SK-N-SH treated with all-trans-retinoic acid at 6 μM for 48 hours (cell line): ENCODE measurements at regions not wholly inside any gene's neighbourhood (a gene's known extent, or its start where the extent isn't known, plus 50 kb on each side); places are given as distances from the start of the nearest gene placed in this dataset.
A peak's percentile ranks its signal among the peaks of the same experiment; 100 is the strongest.

Source experiments
- ATAC-seq: fragments of 200-7000 bp; cut with Tn5 transposase; 3 replicates; pipeline ENCODE4 v1.9.1; 2020; ENCODE audit warnings: mild to moderate bottlenecking, moderate library complexity
- ARNTL ChIP-seq: fragments of 450-650 bp; formaldehyde crosslinking; IDR thresholded peaks from 2 replicates; pipeline ENCODE4 v1.5.0; 2020; ENCODE audit warnings: low read depth, mild to moderate bottlenecking, moderate library complexity, borderline replicate concordance
- BACH2 ChIP-seq: fragments of 250-450 bp; sonication (Bioruptor Pico); IDR thresholded peaks from 2 replicates; pipeline ENCODE4 v1.9.0; 2021; ENCODE audit warnings: mild to moderate bottlenecking, borderline replicate concordance
- CREB5 ChIP-seq: fragments of 250-450 bp; sonication (Bioruptor Pico); IDR thresholded peaks from 2 replicates; pipeline ENCODE4 v1.5.1; 2020; ENCODE audit warnings: low read depth, mild to moderate bottlenecking, moderate library complexity
- CSDC2 ChIP-seq: fragments of 250-450 bp; sonication (Bioruptor Pico); IDR thresholded peaks from 2 replicates; pipeline ENCODE4 v1.5.0; 2020; ENCODE audit warnings: mild to moderate bottlenecking, moderate library complexity
- CSRNP3 ChIP-seq: fragments of 250-450 bp; sonication (Bioruptor Pico); IDR thresholded peaks from 2 replicates; pipeline ENCODE4 v1.5.1; 2021; ENCODE audit warnings: mild to moderate bottlenecking, moderate library complexity
- GLIS3 ChIP-seq: fragments of 250-450 bp; sonication (Bioruptor Pico); IDR thresholded peaks from 2 replicates; pipeline ENCODE4 v1.5.0; 2020; ENCODE audit warnings: mild to moderate bottlenecking, moderate library complexity
- ISL1 ChIP-seq: fragments of 250-450 bp; sonication (Bioruptor Pico); IDR thresholded peaks from 2 replicates; pipeline ENCODE4 v2.1.2; 2022; ENCODE audit warnings: mild to moderate bottlenecking, moderate library complexity
- OSR1 ChIP-seq: fragments of 250-450 bp; sonication (Bioruptor Pico); IDR thresholded peaks from 2 replicates; pipeline ENCODE4 v1.8.0; 2022; ENCODE audit warnings: moderate library complexity, mild to moderate bottlenecking, inconsistent platforms
- PATZ1 ChIP-seq: fragments of 250-450 bp; sonication (Bioruptor Pico); IDR thresholded peaks from 2 replicates; pipeline ENCODE4 v1.8.0; 2020; ENCODE audit warnings: mild to moderate bottlenecking, moderate library complexity, borderline replicate concordance
- POU6F1 ChIP-seq: fragments of 250-450 bp; sonication (Bioruptor Pico); IDR thresholded peaks from 2 replicates; pipeline ENCODE4 v1.8.0; 2021; ENCODE audit warnings: low read depth, mild to moderate bottlenecking, moderate library complexity, borderline replicate concordance
- PPARA ChIP-seq: fragments of 250-450 bp; sonication (Bioruptor Pico); IDR thresholded peaks from 2 replicates; pipeline ENCODE4 v1.5.0; 2020; ENCODE audit warnings: mild to moderate bottlenecking, borderline replicate concordance
- RARB ChIP-seq: fragments of 250-450 bp; sonication (Bioruptor Pico); IDR thresholded peaks from 2 replicates; pipeline ENCODE4 v1.8.0; 2021; ENCODE audit warnings: mild to moderate bottlenecking, moderate library complexity
- SNAI2 ChIP-seq: fragments of 250-450 bp; sonication (Bioruptor Pico); IDR thresholded peaks from 2 replicates; pipeline ENCODE4 v1.5.0; 2020; ENCODE audit warnings: mild to moderate bottlenecking, moderate library complexity
- TCF4 ChIP-seq: fragments of 250-450 bp; sonication (Bioruptor Pico); IDR thresholded peaks from 2 replicates; pipeline ENCODE4 v1.8.0; 2021; ENCODE audit warnings: mild to moderate bottlenecking, moderate library complexity, borderline replicate concordance
- TOX ChIP-seq: fragments of 250-450 bp; sonication (Bioruptor Pico); IDR thresholded peaks from 2 replicates; pipeline ENCODE4 v1.8.0; 2021; ENCODE audit warnings: mild to moderate bottlenecking, moderate library complexity, borderline replicate concordance
- ZFP30 ChIP-seq: fragments of 450-650 bp; formaldehyde crosslinking; IDR thresholded peaks from 2 replicates; pipeline ENCODE4 v1.5.0; 2022; ENCODE audit warnings: mild to moderate bottlenecking, moderate library complexity
- ZNF565 ChIP-seq: fragments of 450-650 bp; formaldehyde crosslinking; conservative IDR thresholded peaks from 2 replicates; pipeline ENCODE4 v1.5.0; 2020; ENCODE audit warnings: low read depth, mild to moderate bottlenecking, moderate library complexity
- ZNF70 ChIP-seq: fragments of 450-650 bp; formaldehyde crosslinking; IDR thresholded peaks from 2 replicates; pipeline ENCODE4 v1.5.0; 2020; ENCODE audit warnings: mild to moderate bottlenecking, moderate library complexity
- ZNF8 ChIP-seq: fragments of 450-650 bp; formaldehyde crosslinking; IDR thresholded peaks from 2 replicates; pipeline ENCODE4 v1.5.0; 2020; ENCODE audit warnings: mild to moderate bottlenecking, moderate library complexity
- TF ChIP-seq, protein P1 (sequence below): fragments of 250-450 bp; sonication (Bioruptor Pico); IDR thresholded peaks from 2 replicates; pipeline ENCODE4 v1.5.0; 2020; ENCODE audit warnings: mild to moderate bottlenecking, moderate library complexity

GRCh38 chr9:85377731-85378289 lies 363.9 kb downstream of the AGTPBP1 start:
- TF ChIP-seq CSRNP3, result 0 out of 2 replicates have a peak, but pooled peaks have one; percentile 17
- TF ChIP-seq, protein P1, sequence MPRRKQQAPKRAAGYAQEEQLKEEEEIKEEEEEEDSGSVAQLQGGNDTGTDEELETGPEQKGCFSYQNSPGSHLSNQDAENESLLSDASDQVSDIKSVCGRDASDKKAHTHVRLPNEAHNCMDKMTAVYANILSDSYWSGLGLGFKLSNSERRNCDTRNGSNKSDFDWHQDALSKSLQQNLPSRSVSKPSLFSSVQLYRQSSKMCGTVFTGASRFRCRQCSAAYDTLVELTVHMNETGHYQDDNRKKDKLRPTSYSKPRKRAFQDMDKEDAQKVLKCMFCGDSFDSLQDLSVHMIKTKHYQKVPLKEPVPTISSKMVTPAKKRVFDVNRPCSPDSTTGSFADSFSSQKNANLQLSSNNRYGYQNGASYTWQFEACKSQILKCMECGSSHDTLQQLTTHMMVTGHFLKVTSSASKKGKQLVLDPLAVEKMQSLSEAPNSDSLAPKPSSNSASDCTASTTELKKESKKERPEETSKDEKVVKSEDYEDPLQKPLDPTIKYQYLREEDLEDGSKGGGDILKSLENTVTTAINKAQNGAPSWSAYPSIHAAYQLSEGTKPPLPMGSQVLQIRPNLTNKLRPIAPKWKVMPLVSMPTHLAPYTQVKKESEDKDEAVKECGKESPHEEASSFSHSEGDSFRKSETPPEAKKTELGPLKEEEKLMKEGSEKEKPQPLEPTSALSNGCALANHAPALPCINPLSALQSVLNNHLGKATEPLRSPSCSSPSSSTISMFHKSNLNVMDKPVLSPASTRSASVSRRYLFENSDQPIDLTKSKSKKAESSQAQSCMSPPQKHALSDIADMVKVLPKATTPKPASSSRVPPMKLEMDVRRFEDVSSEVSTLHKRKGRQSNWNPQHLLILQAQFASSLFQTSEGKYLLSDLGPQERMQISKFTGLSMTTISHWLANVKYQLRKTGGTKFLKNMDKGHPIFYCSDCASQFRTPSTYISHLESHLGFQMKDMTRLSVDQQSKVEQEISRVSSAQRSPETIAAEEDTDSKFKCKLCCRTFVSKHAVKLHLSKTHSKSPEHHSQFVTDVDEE (CRISPR knock-in tag), result peak; percentile 99
- peak; percentile 100 for TF ChIP-seq TCF4 (CRISPR knock-in tag)
- TF ChIP-seq SNAI2 (CRISPR knock-in tag), result no peak
- TF ChIP-seq CSDC2 (CRISPR knock-in tag), result no peak
- TF ChIP-seq CREB5 (CRISPR knock-in tag), result peak; percentile 63; the same call in 1 of the 2 replicates
- 0 out of 2 replicates have a peak, but pooled peaks have one; percentile 17 for TF ChIP-seq ZNF8 (CRISPR knock-in tag)
- peak; percentile 51; the same call in 1 of the 2 replicates for TF ChIP-seq PPARA (CRISPR knock-in tag)
- peak; percentile 85 for TF ChIP-seq ISL1
- TF ChIP-seq TOX (CRISPR knock-in tag), result no peak
- TF ChIP-seq ZNF565 (CRISPR knock-in tag), result 0 out of 2 replicates have a peak, but pooled peaks have one; percentile 28
- no peak for TF ChIP-seq ZFP30 (CRISPR knock-in tag)
- TF ChIP-seq ARNTL (CRISPR knock-in tag), result no peak
- peak; percentile 85 for TF ChIP-seq GLIS3
- ATAC-seq, result peak; percentile 45; the same call in 1 of the 3 replicates

GRCh38 chr9:85368781-85369180 lies 373.0 kb downstream of the AGTPBP1 start:
- TF ChIP-seq SNAI2 (CRISPR knock-in tag) (no peak), CREB5 (CRISPR knock-in tag) (no peak), PPARA (CRISPR knock-in tag) (no peak), OSR1 (CRISPR knock-in tag) (no peak), ZNF70 (CRISPR knock-in tag) (no peak), POU6F1 (CRISPR knock-in tag) (no peak), TOX (CRISPR knock-in tag) (no peak), GLIS3 (no peak), ARNTL (CRISPR knock-in tag) (no peak)
- TF ChIP-seq, all 23 proteins: peak for 0
- ATAC-seq, result no peak

DNA sequence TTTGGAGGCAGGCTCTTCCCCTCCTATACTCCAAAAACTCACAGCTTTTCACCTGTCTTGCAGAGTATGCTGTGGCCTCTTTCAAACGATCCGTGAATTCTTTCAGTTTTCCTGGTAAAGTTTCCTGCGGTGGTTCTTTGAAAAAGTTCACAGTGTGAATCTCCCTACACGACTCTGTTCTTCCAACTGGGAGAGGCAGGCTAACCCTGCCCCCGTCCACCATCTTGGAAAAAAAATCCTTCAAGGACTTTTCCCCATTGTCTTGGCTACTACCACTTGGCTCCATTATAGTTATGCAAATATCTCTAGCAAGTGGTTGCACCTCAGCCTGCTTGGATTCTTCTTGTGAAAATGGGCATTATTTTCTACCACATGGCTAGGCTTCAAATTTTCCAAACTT lies 382.6 kb downstream of the AGTPBP1 start:
- no peak for ATAC-seq
- TF ChIP-seq GLIS3 (no peak), CSDC2 (CRISPR knock-in tag) (no peak), ZNF8 (CRISPR knock-in tag) (no peak), BACH2 (no peak), ZFP30 (CRISPR knock-in tag) (no peak), ISL1 (no peak), RARB (CRISPR knock-in tag) (no peak), PATZ1 (CRISPR knock-in tag) (no peak), POU6F1 (CRISPR knock-in tag) (no peak)
- TF ChIP-seq, protein P1 (CRISPR knock-in tag), result no peak
